ENCODE measurements at regions not wholly inside any gene's neighbourhood (a gene's known extent, or its start where the extent isn't known, plus 50 kb on each side); places are given as distances from the start of the nearest gene placed in this dataset.

- TF ChIP-seq POLR2AphosphoS5 (IDR thresholded peaks at IDR 0.05; ENCODE audit: insufficient read depth, low read depth, low read length) (no peak), MAX (IDR thresholded peaks at IDR 0.05; ENCODE audit: insufficient read depth, insufficient read length) (no peak), CTCF (IDR thresholded peaks at IDR 0.05; ENCODE audit: extremely low read depth in 1 of 2, insufficient read depth in 1 of 2, low read depth in 1 of 2, low read length in 2 of 2) (no peak)
Observed at GRCh38 chr9:28320616-28321015, 747.3 kb upstream of the C9orf72 start.
